Upper lobe of right lung (tissue), 1 donor: ENCODE measurements at regions not wholly inside any gene's neighbourhood (a gene's known extent, or its start where the extent isn't known, plus 50 kb on each side); places are given as distances from the start of the nearest gene placed in this dataset.

ENCODE experiments used
- ATAC-seq: fragments of 200-7000 bp; cut with Tn5 transposase; one replicate; pipeline ENCODE4 v1.9.1; 2020; ENCODE audit warnings: mild to moderate bottlenecking, moderate library complexity
- DNase-seq: peaks from one replicate; pipeline ENCODE4 v3.0.0-alpha.2; 2020
- H3K27ac ChIP-seq: fragments of 200-600 bp; one replicate; pipeline ENCODE4 v1.8.0; 2022
- H3K27me3 ChIP-seq: fragments of 200-600 bp; one replicate; pipeline ENCODE4 v1.8.0; 2022; ENCODE audit warnings: mild to moderate bottlenecking
- H3K36me3 ChIP-seq: fragments of 200-600 bp; one replicate; pipeline ENCODE4 v1.8.0; 2022
- H3K4me1 ChIP-seq: fragments of 200-600 bp; one replicate; pipeline ENCODE4 v1.8.0; 2022
- H3K4me3 ChIP-seq: fragments of 200-600 bp; one replicate; pipeline ENCODE4 v1.8.0; 2022; ENCODE audit warnings: mild to moderate bottlenecking
- H3K9me3 ChIP-seq: fragments of 200-600 bp; one replicate; pipeline ENCODE4 v1.8.0; 2022
- intact Hi-C: fragments of 100-400 bp; cut with DNase I; formaldehyde crosslinking; loops from one replicate; pipeline ENCODE4 v1.11.0; 2022
- TF ChIP-seq, protein P1 (sequence below): fragments of 200-600 bp; IDR thresholded peaks from one replicate; pipeline ENCODE4 v1.8.0; 2022; ENCODE audit warnings: antibody characterized with exemption
- donor health status: DM: no; HTN: yes; CAD: no; lungs with severe emphysema.

DNA sequence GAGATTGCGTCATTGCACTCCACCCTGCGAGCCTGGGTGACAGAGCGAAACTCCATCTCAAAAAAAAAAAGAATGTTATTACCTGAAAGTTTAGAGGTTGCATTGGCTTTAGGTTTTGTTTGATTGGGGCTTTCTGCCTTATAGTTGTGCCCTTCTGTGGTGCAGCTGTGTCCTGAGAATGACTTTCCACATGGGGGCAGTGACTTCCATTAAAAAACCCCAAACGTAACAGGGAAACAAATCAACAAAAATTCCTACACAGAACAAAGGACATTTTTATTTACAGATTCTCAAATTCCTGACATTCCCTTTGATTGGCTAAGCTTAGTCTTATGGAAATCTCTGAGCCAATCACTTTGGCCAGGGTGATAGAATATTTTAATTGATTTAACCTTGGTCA is 154.1 kb upstream of the GPR149 start:
- H3K4me1 ChIP-seq: no peaks in the 10 kb centered on the region
- H3K36me3 ChIP-seq: no peaks in the 10 kb centered on the region
- intact Hi-C loops: no loop called here
- no peaks in the 10 kb centered on the region for H3K9me3 ChIP-seq
- no peak overlapping the region for H3K4me3 ChIP-seq
- no peak for DNase-seq
- no peak overlapping the region for H3K27ac ChIP-seq
- H3K27me3 ChIP-seq: no peaks in the 10 kb centered on the region
- no peak for ATAC-seq
- TF ChIP-seq, protein P1, sequence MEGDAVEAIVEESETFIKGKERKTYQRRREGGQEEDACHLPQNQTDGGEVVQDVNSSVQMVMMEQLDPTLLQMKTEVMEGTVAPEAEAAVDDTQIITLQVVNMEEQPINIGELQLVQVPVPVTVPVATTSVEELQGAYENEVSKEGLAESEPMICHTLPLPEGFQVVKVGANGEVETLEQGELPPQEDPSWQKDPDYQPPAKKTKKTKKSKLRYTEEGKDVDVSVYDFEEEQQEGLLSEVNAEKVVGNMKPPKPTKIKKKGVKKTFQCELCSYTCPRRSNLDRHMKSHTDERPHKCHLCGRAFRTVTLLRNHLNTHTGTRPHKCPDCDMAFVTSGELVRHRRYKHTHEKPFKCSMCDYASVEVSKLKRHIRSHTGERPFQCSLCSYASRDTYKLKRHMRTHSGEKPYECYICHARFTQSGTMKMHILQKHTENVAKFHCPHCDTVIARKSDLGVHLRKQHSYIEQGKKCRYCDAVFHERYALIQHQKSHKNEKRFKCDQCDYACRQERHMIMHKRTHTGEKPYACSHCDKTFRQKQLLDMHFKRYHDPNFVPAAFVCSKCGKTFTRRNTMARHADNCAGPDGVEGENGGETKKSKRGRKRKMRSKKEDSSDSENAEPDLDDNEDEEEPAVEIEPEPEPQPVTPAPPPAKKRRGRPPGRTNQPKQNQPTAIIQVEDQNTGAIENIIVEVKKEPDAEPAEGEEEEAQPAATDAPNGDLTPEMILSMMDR: no peak

DNA sequence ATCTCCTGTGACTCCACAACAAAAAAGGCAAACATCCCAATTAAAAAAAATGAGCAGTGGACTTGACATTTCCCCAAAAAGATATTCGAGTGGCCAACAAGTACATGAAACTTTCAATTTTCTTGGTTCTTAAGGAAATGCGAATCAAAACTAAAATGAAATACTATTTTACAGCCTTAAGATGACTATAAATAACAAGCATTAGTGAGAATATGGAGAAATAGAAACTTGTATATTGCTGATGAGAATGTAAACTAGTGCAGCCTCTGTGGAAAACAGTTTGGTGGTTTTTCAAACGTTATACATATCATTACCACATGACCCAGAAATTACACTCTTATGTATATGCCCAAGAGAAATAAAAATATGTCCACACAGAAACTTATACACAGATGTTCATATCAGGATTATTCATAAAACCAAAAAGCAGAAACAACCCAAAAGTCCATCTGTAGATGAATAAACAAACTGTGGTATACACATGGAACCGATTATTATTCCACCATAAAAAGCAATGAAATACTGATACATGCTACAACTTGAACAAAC is 153.2 kb upstream of the GPR149 start:
- no peak overlapping the region for H3K27ac ChIP-seq
- ATAC-seq: no peak
- intact Hi-C loops: no loop called here
- H3K36me3 ChIP-seq: no peaks in the 10 kb centered on the region
- H3K4me1 ChIP-seq: no peaks in the 10 kb centered on the region
- no peak overlapping the region for H3K4me3 ChIP-seq
- TF ChIP-seq, protein P1: no peak
- DNase-seq: no peak
- no peaks in the 10 kb centered on the region for H3K9me3 ChIP-seq
- H3K27me3 ChIP-seq: no peaks in the 10 kb centered on the region

DNA sequence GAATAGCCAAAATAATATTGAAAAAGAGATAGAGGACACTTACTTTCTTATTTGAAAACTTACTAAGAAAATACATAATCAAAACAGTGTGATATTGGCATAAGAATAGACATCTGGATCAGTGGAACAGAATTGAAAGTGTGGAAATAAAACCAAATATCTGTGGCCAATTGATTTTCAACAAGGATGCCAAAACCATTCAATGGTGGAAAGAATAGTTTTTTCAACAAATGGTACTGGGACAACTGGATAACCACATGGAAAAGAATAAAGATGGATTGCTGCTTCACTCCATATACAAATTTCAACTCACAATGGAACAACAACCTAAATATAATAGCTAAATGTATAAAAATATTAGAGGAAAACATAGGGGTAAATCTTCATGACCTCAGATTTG is 152.5 kb upstream of the GPR149 start:
- H3K27ac ChIP-seq: no peak overlapping the region
- H3K36me3 ChIP-seq: no peaks in the 10 kb centered on the region
- no peaks in the 10 kb centered on the region for H3K9me3 ChIP-seq
- no peaks in the 10 kb centered on the region for H3K4me1 ChIP-seq
- intact Hi-C loops: no loop called here
- DNase-seq (no peak), ATAC-seq (no peak)
- H3K27me3 ChIP-seq: no peaks in the 10 kb centered on the region
- H3K4me3 ChIP-seq: no peak overlapping the region
- TF ChIP-seq, protein P1: no peak

DNA sequence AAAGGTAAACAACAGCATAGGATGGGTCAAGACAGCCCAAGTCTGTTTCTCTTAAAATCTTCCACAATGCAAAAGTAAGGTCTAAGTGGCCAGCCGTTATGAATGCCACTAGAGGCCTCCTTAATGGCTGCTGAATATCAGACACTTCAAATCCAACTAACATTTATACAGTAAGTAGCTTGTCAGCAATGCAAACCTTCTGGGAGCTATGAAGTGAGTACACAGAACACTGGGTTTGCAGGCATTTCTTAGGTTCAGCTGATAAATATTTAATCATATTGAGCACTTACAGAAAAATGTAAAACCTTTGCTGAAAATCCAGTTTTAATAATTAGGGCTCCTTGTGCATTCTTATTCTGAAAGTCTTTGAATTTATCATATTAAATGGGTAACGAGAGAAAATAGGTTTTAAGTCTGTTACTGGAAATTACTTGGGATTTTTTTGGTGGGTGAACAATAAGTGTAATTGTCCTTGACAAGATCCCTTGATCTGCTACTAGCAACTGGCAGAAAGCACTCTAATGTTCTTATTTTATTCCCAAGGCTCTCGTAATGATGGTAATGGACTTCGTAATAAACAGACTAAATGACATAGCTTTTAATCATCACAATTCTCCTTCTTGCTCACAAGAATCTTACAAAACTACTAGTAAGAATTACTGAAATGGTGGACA is 141.7 kb upstream of the GPR149 start:
- intact Hi-C loops: no loop called here
- Histone ChIP-seq H3K27ac (no peak overlapping the region), H3K9me3 (no peaks in the 10 kb centered on the region), H3K27me3 (no peaks in the 10 kb centered on the region), H3K36me3 (no peaks in the 10 kb centered on the region), H3K4me1 (no peaks in the 10 kb centered on the region), H3K4me3 (no peak overlapping the region)
- TF ChIP-seq, protein P1: no peak
- ATAC-seq (no peak), DNase-seq (no peak)

DNA sequence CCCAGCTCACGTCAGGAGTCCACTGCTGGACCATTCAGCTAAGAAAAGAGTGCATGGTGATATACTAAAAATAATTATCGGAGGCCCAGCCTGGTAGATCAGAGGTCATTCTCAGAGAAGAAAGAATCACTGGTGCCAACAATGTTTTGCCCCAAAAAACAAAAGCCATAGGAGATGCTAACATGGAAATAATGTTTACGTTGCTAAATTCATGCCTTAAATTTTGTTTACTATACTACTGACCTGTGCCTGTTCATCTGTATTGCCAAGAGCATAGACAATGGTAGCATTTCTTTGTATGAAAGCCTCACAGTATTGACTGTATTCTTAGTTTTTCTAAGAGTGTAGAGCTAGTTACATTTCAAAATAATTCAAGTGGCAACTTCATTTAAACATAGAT is 138.1 kb upstream of the GPR149 start:
- H3K4me3 ChIP-seq: no peak overlapping the region
- ATAC-seq (no peak), DNase-seq (no peak)
- intact Hi-C loops: no loop called here
- H3K4me1 ChIP-seq: no peaks in the 10 kb centered on the region
- no peaks in the 10 kb centered on the region for H3K36me3 ChIP-seq
- H3K27ac ChIP-seq: no peak overlapping the region
- TF ChIP-seq, protein P1: no peak
- no peaks in the 10 kb centered on the region for H3K27me3 ChIP-seq
- no peaks in the 10 kb centered on the region for H3K9me3 ChIP-seq
